Uterus (tissue), 3 donors: ENCODE measurements at regions not wholly inside any gene's neighbourhood (a gene's known extent, or its start where the extent isn't known, plus 50 kb on each side); places are given as distances from the start of the nearest gene placed in this dataset.

ENCODE experiments used
- DNase-seq, 2 donors: peaks; one replicate each; pipeline ENCODE4 v3.0.0-alpha.2; 2019 to 2020
- H3K27ac ChIP-seq, 2 donors: fragments of 200-600 bp; sonication (generic); 1 replicate in 1 of 2; 2 replicates in 1 of 2; pipeline ENCODE4 v1.5.1; 2016 to 2018
- H3K27me3 ChIP-seq, 2 donors: fragments of 200-600 bp; sonication (generic); one replicate each; pipeline ENCODE4 v1.5.1; 2018 to 2019; ENCODE audit warnings: control low read depth in 1 of 2
- H3K36me3 ChIP-seq, 2 donors: fragments of 200-600 bp; sonication (generic); one replicate each; pipeline ENCODE4 v1.5.1; 2019; ENCODE audit warnings: control low read depth in 1 of 2
- H3K4me1 ChIP-seq, 2 donors: fragments of 200-600 bp; sonication (generic); one replicate each; pipeline ENCODE4 v1.5.1; 2018 to 2019; ENCODE audit warnings: control low read depth in 1 of 2
- H3K4me3 ChIP-seq, 2 donors: fragments of 200-600 bp; sonication (generic); 1 replicate in 1 of 2; 2 replicates in 1 of 2; pipeline ENCODE4 v1.5.1; 2018 to 2019; ENCODE audit warnings: mild to moderate bottlenecking in 1 of 2
- H3K9me3 ChIP-seq, 2 donors: fragments of 200-600 bp; sonication (generic); one replicate each; pipeline ENCODE4 v1.5.1; 2019; ENCODE audit warnings: control low read depth in 1 of 2
- CTCF ChIP-seq, 4 experiments: fragments of 200-600 bp in 2 of 4; fragments of 450-650 bp in 2 of 4; sonication (generic) in 2 of 4; IDR thresholded peaks; one replicate each; pipeline ENCODE4 v1.5.1; 2016 to 2019; ENCODE audit warnings: antibody characterized with exemption in 4 of 4, mild to moderate bottlenecking in 2 of 4, moderate library complexity in 1 of 4
- POLR2A ChIP-seq, 2 donors: fragments of 450-650 bp; IDR thresholded peaks; one replicate each; pipeline ENCODE4 v1.6.1; 2016; ENCODE audit warnings: antibody characterized with exemption in 2 of 2, mild to moderate bottlenecking in 1 of 2, moderate library complexity in 1 of 2
- intact Hi-C: fragments of 100-400 bp; cut with DNase I; formaldehyde crosslinking; loops from one replicate; pipeline ENCODE4 v1.15.1; 2023; ENCODE audit warnings: low total_unique reads
- donor health status: DM: yes; HTN: yes; CAD: no.

GRCh38 chr13:37348916-37349643 is 243.6 kb upstream of the CSNK1A1L start:
- intact Hi-C loops = no loop called here
- DNase-seq = no peak
- Histone ChIP-seq H3K27me3 (no peaks in the 10 kb centered on the region), H3K4me3 (no peak overlapping the region), H3K36me3 (no peaks in the 10 kb centered on the region), H3K4me1 (no peaks in the 10 kb centered on the region), H3K9me3 (no peaks in the 10 kb centered on the region), H3K27ac (no peak overlapping the region)
- TF ChIP-seq POLR2A (IDR thresholded peaks at IDR 0.05) (no peak), CTCF (IDR thresholded peaks at IDR 0.05) (no peak)

- no peak overlapping the region for H3K4me3 ChIP-seq
- H3K36me3 ChIP-seq = no peaks in the 10 kb centered on the region
- H3K4me1 ChIP-seq = no peaks in the 10 kb centered on the region
- no peaks in the 10 kb centered on the region for H3K27me3 ChIP-seq
- intact Hi-C loops = no loop called here
- TF ChIP-seq CTCF (IDR thresholded peaks at IDR 0.05) = no peak
- TF ChIP-seq POLR2A (IDR thresholded peaks at IDR 0.05) = no peak
- DNase-seq = no peak
- H3K9me3 ChIP-seq = no peaks in the 10 kb centered on the region
- H3K27ac ChIP-seq = no peak overlapping the region
Observed at GRCh38 chr13:37345869-37346268, 240.4 kb upstream of the CSNK1A1L start.

- no peak for DNase-seq
- intact Hi-C loops = no loop called here
- Histone ChIP-seq H3K27ac (no peak overlapping the region), H3K36me3 (no peaks in the 10 kb centered on the region), H3K4me3 (no peak overlapping the region), H3K27me3 (no peaks in the 10 kb centered on the region), H3K4me1 (no peaks in the 10 kb centered on the region), H3K9me3 (no peaks in the 10 kb centered on the region)
- no peak for TF ChIP-seq POLR2A (IDR thresholded peaks at IDR 0.05)
- no peak for TF ChIP-seq CTCF (IDR thresholded peaks at IDR 0.05)
Observed at GRCh38 chr13:37345391-37345790, 239.9 kb upstream of the CSNK1A1L start.

GRCh38 chr13:37344056-37344455 is 238.6 kb upstream of the CSNK1A1L start:
- no peak overlapping the region for H3K4me3 ChIP-seq
- no peaks in the 10 kb centered on the region for H3K9me3 ChIP-seq
- DNase-seq = no peak
- H3K4me1 ChIP-seq = no peaks in the 10 kb centered on the region
- H3K27ac ChIP-seq = no peak overlapping the region
- H3K27me3 ChIP-seq = no peaks in the 10 kb centered on the region
- no peaks in the 10 kb centered on the region for H3K36me3 ChIP-seq
- TF ChIP-seq CTCF (IDR thresholded peaks at IDR 0.05) = no peak
- TF ChIP-seq POLR2A (IDR thresholded peaks at IDR 0.05) = no peak
- intact Hi-C loops = no loop called here

GRCh38 chr13:37342205-37342604 is 236.7 kb upstream of the CSNK1A1L start:
- Histone ChIP-seq H3K27me3 (no peaks in the 10 kb centered on the region), H3K4me1 (no peaks in the 10 kb centered on the region), H3K4me3 (no peak overlapping the region), H3K27ac (no peak overlapping the region), H3K36me3 (no peaks in the 10 kb centered on the region), H3K9me3 (no peaks in the 10 kb centered on the region)
- intact Hi-C loops = no loop called here
- DNase-seq = no peak
- TF ChIP-seq CTCF (IDR thresholded peaks at IDR 0.05) (no peak), POLR2A (IDR thresholded peaks at IDR 0.05) (no peak)
